ENCODE measurements at regions not wholly inside any gene's neighbourhood (a gene's known extent, or its start where the extent isn't known, plus 50 kb on each side); places are given as distances from the start of the nearest gene placed in this dataset.
"Not testable (repeated sequence)": the region's sequence is repeated elsewhere in the genome, so short reads cannot be mapped to it uniquely, and the experiment has no call there.

DNA sequence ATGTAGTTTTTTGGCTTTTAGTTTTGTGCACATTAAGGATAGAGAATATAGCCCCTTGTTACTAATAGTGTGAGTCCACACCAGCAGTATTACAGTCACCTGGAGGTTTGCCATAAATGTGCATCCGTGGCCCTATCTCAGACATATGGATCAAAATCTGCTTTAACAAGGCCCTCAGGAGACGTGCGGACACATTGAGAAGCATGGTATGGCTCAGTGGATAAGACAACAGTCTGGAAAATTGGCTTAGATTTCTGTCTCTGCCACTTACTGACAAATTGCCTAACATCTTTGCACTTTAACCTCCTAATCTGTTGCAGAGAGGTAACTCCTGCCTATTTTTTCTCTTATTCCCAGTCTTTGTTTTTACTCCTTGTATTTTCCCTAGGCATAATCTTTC is 307.2 kb upstream of the DLGAP1 start:
- no peak for DNase-seq (ENCODE audit: low spot score)

DNA sequence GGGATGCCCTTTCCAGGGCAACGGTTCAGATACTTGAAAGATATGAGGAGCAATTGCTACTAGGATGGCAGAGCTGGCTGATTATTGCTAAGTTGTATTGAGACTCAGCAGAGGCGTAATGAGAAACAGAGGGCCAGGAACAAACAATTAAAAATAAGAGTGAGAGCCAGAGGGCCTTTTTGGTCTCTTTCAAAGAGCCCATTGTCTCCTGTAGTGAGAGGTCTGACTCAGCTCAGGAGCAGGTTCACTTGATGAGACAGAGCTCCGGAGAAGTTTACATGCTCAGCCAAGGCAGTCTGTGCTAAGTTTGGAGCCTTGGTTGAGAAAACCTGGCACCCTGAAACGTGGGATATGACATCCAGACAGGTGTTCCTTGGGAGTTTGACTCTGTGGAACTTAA is 303.9 kb upstream of the DLGAP1 start:
- DNase-seq (ENCODE audit: low spot score): no peak

GRCh38 chr18:4755848-4756247 is 300.7 kb upstream of the DLGAP1 start:
- no peak for DNase-seq (ENCODE audit: low spot score)

- not testable (repeated sequence) for DNase-seq (ENCODE audit: low spot score)
Measured at GRCh38 chr18:4753151-4753550, 298.0 kb upstream of the DLGAP1 start.

DNA sequence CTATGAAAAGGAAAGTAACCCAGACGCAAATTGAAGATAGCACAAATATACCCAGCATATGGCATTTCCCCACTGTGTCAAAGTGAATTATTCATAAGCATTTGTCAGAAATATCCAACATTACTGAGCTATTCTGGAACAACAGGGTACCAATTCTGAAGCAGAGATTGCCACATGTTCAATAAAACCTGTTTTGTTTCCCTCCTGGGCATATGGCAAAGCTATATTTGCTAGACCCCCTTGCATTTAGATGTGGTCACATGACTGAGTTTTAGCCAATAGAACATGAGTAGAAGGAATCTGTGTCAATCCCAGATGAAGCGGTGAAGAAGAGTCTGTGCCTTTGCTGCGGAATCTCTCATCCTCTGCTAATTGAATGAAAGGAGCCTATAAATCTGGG is 296.4 kb upstream of the DLGAP1 start:
- DNase-seq (ENCODE audit: low spot score): no peak

- DNase-seq (ENCODE audit: low spot score): no peak
Measured at GRCh38 chr18:4750393-4751346, 295.6 kb upstream of the DLGAP1 start.

DNA sequence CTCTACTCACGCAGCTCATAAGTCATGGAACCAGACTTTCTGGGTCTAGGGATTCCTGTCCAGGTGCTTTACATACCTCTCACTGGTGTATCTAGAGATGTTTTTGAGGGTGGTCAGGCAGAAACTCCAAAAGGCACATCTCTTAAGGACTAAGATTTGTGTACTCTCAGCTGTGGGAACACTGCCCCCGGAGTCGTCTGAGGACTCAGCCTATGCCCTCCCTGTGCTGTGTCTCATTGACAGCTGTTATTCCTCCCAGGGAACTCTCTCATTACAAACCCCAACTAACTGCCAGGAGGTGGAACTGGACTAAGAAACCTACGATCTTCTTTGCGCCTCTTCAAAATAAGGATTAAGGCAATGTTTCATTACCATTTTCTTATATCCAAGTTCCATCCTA is 293.9 kb upstream of the DLGAP1 start:
- no peak for DNase-seq (ENCODE audit: low spot score)

- DNase-seq (ENCODE audit: low spot score): no peak
Measured at GRCh38 chr18:4734903-4735302, 279.8 kb upstream of the DLGAP1 start.

DNA sequence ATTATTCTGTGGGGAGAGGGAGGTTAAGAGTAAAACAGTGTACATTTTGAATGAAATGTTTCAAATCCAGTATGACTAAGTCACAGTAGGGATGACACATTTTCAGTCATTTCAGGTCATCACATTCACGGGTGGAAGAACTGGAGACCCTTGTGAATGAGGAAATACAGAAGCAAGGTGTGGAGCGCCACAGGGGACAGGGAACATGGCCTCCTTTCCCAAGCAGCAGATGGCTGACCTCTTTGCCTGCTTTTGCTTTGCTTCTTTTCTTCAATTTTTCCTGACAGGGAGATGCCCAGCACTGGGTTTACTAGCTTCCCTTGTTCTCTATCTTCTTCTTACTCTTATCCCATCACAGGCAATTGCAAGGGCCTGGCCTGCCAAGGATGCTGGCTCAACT is 278.9 kb upstream of the DLGAP1 start:
- DNase-seq (ENCODE audit: low spot score): no peak

- DNase-seq (ENCODE audit: low spot score): no peak
Measured at GRCh38 chr18:4721545-4721944, 266.4 kb upstream of the DLGAP1 start.

DNA sequence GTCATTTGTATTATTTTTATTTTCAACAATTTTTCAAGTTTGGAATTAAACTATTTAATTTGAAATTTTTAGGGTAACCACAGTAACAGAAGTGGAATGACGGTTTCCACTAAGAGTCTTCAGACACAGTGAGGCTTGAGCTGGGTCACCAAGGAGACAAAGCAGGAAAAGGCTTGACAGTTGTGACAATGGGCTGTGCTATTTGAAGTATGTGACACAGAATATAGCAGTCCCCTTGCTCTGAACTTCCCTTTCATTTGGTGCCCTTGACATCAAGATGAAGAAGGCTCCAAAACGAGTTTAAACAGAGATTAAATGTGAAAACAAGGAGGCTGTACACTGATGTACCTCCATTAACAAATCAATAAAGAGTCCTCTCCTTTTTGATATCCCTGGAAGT is 265.4 kb upstream of the DLGAP1 start:
- no peak for DNase-seq (ENCODE audit: low spot score)

DNA sequence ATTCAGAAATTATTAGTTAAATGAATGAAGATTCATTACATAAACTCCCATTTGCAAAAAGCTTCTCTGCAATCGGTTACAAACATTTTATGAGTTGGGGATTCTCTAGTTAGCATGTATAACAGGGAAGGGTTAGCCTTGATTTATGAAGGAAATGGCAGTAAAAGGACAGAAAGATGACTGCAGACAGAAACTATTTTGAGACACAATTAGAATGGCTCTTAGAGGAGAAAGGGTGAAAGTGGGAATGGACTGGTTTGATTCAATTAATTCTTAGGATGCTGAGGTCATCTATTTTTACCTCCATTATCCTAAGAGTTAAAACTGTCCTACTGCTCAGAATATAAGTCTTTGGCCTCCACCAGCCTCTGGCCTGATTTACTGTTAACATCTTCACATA is 250.8 kb upstream of the DLGAP1 start:
- no peak for DNase-seq (ENCODE audit: low spot score)

- DNase-seq (ENCODE audit: low spot score): no peak
Measured at GRCh38 chr18:4704781-4705180, 249.7 kb upstream of the DLGAP1 start.

DNA sequence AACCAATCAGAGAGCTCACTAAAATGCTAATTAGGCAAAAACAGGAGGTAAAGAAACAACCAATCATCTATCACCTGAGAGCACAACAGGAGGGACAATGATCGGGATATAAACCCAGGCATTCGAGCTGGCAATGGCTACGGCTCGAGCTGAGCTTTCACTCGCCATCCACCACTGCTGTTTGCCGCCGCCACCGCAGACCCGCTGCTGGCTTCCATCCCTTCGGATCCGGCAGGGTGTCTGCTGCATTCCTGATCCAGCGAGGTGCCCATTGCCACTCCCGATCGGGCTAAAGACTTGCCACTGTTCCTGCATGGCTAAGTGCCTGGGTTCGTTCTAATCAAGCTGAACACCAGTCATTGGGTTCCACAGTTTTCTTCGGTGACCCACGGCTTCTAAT is 236.7 kb upstream of the DLGAP1 start:
- no peak for DNase-seq (ENCODE audit: low spot score)

DNA sequence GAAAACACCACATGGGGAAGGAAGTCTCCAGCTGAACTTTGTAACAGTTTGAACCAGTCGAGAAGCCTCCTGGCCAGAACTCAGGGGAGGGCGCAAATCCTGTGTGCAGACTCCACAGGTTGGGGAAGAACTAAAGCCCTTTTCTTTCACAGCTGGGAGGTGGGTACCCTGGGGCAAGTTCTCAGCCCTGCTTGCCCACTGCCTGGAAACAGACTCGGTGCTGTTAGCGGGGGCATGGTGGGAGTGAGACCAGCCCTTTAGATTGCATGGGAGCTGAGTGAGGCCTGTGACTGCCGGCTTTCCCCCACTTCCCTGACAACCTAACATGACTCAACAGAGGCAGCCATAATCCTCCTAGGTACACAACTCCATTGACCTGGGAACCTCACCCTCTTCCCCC is 223.6 kb upstream of the DLGAP1 start:
- not testable (repeated sequence) for DNase-seq (ENCODE audit: low spot score)

- no peak for DNase-seq (ENCODE audit: low spot score)
Measured at GRCh38 chr18:4677006-4677405, 221.9 kb upstream of the DLGAP1 start.

DNA sequence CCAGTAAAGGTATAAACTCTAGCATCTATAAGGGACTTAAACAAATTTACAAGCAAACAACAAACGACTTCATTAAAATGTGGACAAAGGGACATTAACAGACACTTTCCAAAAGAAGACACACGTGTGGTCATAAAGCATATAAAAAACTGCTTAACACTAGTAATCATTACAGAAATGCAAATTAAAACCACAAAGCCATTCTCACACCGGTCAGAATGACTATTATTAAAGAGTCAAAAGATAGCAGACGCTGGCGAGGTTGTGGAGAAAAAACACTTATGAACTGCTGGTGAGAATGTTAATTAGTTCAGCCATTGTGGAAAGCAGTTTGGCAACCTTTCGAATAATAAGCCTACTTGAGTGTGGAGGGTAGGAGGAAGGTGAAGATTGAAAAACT is 217.1 kb upstream of the DLGAP1 start:
- no peak for DNase-seq (ENCODE audit: low spot score)

DNA sequence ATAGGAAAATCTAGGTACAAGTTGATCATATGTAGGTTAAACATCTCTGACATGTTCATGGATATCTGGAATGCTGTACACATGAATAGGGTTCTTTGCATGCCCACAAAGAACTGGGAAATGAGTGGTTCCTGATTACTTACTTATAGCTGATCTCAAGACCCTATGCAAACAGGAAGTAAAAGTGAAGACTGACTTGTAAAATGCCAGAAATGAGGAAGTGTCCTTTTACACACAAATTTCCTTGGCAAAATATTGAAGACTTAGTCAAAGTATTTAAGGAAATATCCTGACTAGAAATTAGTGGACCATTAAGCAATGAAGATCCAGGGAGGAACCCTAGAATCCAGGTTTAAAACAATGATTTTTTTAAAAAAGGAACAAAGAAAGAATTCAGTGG is 203.7 kb upstream of the DLGAP1 start:
- no peak for DNase-seq (ENCODE audit: low spot score)

DNA sequence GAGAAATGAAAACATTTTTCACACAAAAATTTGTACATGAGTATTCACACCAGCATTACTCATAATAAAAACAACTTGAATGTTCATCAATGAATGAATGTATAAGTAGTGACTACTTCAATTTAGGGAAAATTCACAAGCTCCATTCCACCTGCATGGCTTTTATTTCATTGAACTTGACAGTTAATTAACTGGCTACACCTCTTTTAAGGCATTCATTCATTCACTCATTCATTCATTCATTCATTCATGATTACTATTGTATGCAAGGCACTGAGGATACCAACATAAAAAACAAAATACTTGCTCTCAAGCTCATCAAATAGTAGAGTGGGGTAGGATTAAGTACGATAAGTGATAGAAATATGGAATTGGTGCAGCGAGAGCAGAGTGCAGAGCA is 198.3 kb upstream of the DLGAP1 start:
- DNase-seq (ENCODE audit: low spot score): no peak

DNA sequence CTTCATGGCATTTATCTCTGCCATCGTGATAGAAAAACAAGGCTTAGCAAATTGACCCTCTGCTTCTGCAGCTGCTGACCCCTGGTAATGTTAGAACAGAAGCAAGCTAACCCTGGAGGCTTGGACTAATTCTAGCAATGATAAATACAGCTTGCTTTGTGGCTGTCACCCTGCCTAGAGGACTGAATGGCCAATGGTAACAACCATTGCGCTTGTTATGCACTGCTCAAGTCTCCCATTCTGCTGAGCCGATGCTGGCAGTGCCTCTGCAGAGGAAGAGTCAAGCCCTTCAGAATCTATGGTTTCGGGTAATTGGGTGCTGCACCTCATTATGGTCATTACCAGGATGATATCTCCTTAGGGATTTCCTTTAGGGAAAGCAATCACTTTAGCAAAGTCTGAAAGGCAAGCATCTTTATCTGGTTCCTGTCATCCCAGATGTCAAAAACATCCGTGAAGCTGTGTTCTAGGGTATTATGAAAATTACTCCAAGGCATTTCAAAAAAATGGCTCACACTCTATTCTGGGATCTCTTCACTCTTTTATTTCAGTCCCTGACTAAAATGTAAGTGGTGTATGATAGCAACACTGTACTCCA is 186.8 kb upstream of the DLGAP1 start:
- no peak for DNase-seq (ENCODE audit: low spot score)

- no peak for DNase-seq (ENCODE audit: low spot score)
Measured at GRCh38 chr18:4640349-4641012, 185.4 kb upstream of the DLGAP1 start.

GRCh38 chr18:4639628-4640310 is 184.7 kb upstream of the DLGAP1 start:
- no peak for DNase-seq (ENCODE audit: low spot score)

DNA sequence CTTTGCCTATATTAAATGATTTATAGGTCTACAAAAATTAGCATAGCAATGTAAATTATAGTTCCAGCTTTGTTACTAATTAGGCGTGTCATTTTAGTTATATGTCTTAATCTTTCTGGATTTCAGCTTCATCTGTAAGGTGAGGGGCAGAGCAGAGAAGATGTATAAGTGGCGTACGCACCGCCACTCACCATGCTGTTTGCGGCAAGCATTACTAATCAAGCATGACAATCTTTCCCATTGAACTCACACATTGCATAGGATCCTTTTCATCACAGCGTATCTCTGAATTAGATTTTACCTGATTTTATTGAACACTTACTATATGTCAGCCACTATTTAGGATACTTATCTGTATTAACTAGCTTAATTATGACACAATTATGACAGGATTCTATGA is 183.6 kb upstream of the DLGAP1 start:
- no peak for DNase-seq (ENCODE audit: low spot score)

All from kidney tubule cell (primary cell).